CD4-positive, alpha-beta T cell (primary cell): ENCODE measurements at regions not wholly inside any gene's neighbourhood (a gene's known extent, or its start where the extent isn't known, plus 50 kb on each side); places are given as distances from the start of the nearest gene placed in this dataset.

Experiments
- ATAC-seq: fragments of 200-7000 bp; cut with Tn5 transposase; one replicate; pipeline ENCODE4 v1.10.0; 2022; ENCODE audit warnings: mild to moderate bottlenecking; ENCODE audit not compliant: poor library complexity
- CTCF ChIA-PET: fragments of 350-600 bp; sonication (Branson Sonifier 250); formaldehyde crosslinking; loops from one replicate; lab custom pipeline; 2021; ENCODE audit warnings: antibody characterized with exemption, inconsistent platforms; lab: Charles Lee
- POLR2A ChIA-PET: fragments of 350-600 bp; sonication (Branson Sonifier 250); formaldehyde crosslinking; loops from one replicate; lab custom pipeline; 2021; ENCODE audit warnings: antibody characterized with exemption, inconsistent platforms; lab: Charles Lee
- DNase-seq, 14 experiments: peaks; one replicate each; pipeline ENCODE4 v3.0.0-alpha.2; 2013 to 2020; ENCODE audit warnings: mixed read lengths in 2 of 14
- H3K27ac ChIP-seq, 2 donors: one replicate each; pipeline versions ENCODE4 v1.5.1 to v1.7.0; 2013; ENCODE audit warnings: low read length in 2 of 2, low read depth in 1 of 2, mild to moderate bottlenecking in 1 of 2
- H3K27me3 ChIP-seq, 2 experiments: 1 replicate in 1 of 2; 2 replicates in 1 of 2; pipeline versions ENCODE4 v1.6.1 to v1.7.0; 2013; ENCODE audit warnings: low read length in 2 of 2, control low read depth in 1 of 2, mild to moderate bottlenecking in 1 of 2, moderate library complexity in 1 of 2; ENCODE audit not compliant: insufficient read depth in 2 of 2, control insufficient read depth in 1 of 2
- H3K36me3 ChIP-seq: one replicate; pipeline ENCODE4 v1.6.1; 2013; ENCODE audit warnings: low read length, control low read depth; ENCODE audit not compliant: insufficient read depth
- H3K4me1 ChIP-seq: one replicate; pipeline ENCODE4 v1.6.1; 2013; ENCODE audit warnings: low read length, control low read depth; ENCODE audit not compliant: insufficient read depth
- H3K4me3 ChIP-seq: one replicate; pipeline ENCODE4 v1.5.1; 2013; ENCODE audit warnings: mild to moderate bottlenecking, low read length, moderate library complexity
- H3K9me3 ChIP-seq, 2 experiments: 1 replicate in 1 of 2; 2 replicates in 1 of 2; pipeline versions ENCODE4 v1.6.1 to v1.7.0; 2013; ENCODE audit warnings: low read length in 2 of 2, mild to moderate bottlenecking in 2 of 2, control low read depth in 1 of 2, moderate library complexity in 1 of 2; ENCODE audit not compliant: control insufficient read depth in 1 of 2, insufficient read depth in 1 of 2
- H3K27ac Mint-ChIP-seq: one replicate; pipeline ENCODE4 v1.8.0; 2020; ENCODE audit warnings: mixed read lengths
- H3K27me3 Mint-ChIP-seq: one replicate; pipeline ENCODE4 v1.8.0; 2021; ENCODE audit warnings: mixed read lengths
- H3K36me3 Mint-ChIP-seq: one replicate; pipeline ENCODE4 v1.8.0; 2021; ENCODE audit warnings: low read depth, mixed read lengths
- H3K4me1 Mint-ChIP-seq: one replicate; pipeline ENCODE4 v1.8.0; 2021; ENCODE audit warnings: low read depth, mixed read lengths
- H3K4me3 Mint-ChIP-seq: one replicate; pipeline ENCODE4 v1.8.0; 2020; ENCODE audit warnings: mild to moderate bottlenecking, mixed read lengths
- H3K9me3 Mint-ChIP-seq: one replicate; pipeline ENCODE4 v1.8.0; 2020; ENCODE audit warnings: mixed read lengths
- CTCF ChIP-seq: fragments of 200-600 bp; IDR thresholded peaks from one replicate; pipeline ENCODE4 v1.8.0; 2022; ENCODE audit warnings: antibody characterized with exemption, mild to moderate bottlenecking
- intact Hi-C, 2 experiments: fragments of 100-400 bp; cut with DNase I in 1 of 2; cut with micrococcal nuclease in 1 of 2; formaldehyde crosslinking; loops; one replicate each; pipeline versions ENCODE4 v1.15.1 to v1.9.0; 2023 to 2025; cut with DNase I, micrococcal nuclease

GRCh38 chrX:34563061-34563460 lies 94.0 kb downstream of the TMEM47 start:
- intact Hi-C loops = no loop called here
- Histone ChIP-seq H3K4me3 (no peak overlapping the region), H3K4me1 (no peaks in the 10 kb centered on the region), H3K9me3 (no peaks in the 10 kb centered on the region), H3K36me3 (no peaks in the 10 kb centered on the region), H3K27me3 (no peaks in the 10 kb centered on the region), H3K27ac (no peak overlapping the region)
- Mint-ChIP-seq H3K36me3 (no peaks in the 10 kb centered on the region), H3K27me3 (no peaks in the 10 kb centered on the region), H3K4me3 (no peak overlapping the region), H3K4me1 (no peaks in the 10 kb centered on the region), H3K27ac (no peak overlapping the region), H3K9me3 (no peaks in the 10 kb centered on the region)
- DNase-seq (no peak), ATAC-seq (no peak)
- TF ChIP-seq CTCF = no peak
- CTCF ChIA-PET = no interaction called here
- POLR2A ChIA-PET = no interaction called here

GRCh38 chrX:34562006-34562405 lies 95.1 kb downstream of the TMEM47 start:
- Histone ChIP-seq H3K9me3 (no peaks in the 10 kb centered on the region), H3K27ac (no peak overlapping the region), H3K36me3 (no peaks in the 10 kb centered on the region), H3K4me1 (no peaks in the 10 kb centered on the region), H3K27me3 (no peaks in the 10 kb centered on the region), H3K4me3 (no peak overlapping the region)
- intact Hi-C loops = no loop called here
- Mint-ChIP-seq H3K36me3 (no peaks in the 10 kb centered on the region), H3K27ac (no peak overlapping the region), H3K4me3 (no peak overlapping the region), H3K9me3 (no peaks in the 10 kb centered on the region), H3K27me3 (no peaks in the 10 kb centered on the region), H3K4me1 (no peaks in the 10 kb centered on the region)
- DNase-seq (no peak), ATAC-seq (no peak)
- CTCF ChIA-PET = no interaction called here
- POLR2A ChIA-PET = no interaction called here
- TF ChIP-seq CTCF = no peak

GRCh38 chrX:34560180-34560579 lies 96.9 kb downstream of the TMEM47 start:
- H3K27ac Mint-ChIP-seq = no peak overlapping the region
- Histone ChIP-seq H3K4me1 (no peaks in the 10 kb centered on the region), H3K27ac (no peak overlapping the region), H3K9me3 (no peaks in the 10 kb centered on the region), H3K36me3 (no peaks in the 10 kb centered on the region), H3K4me3 (no peak overlapping the region), H3K27me3 (no peaks in the 10 kb centered on the region)
- POLR2A ChIA-PET = no interaction called here
- DNase-seq (no peak), ATAC-seq (no peak)
- TF ChIP-seq CTCF = no peak
- H3K4me1 Mint-ChIP-seq = no peaks in the 10 kb centered on the region
- no peaks in the 10 kb centered on the region for H3K27me3 Mint-ChIP-seq
- H3K36me3 Mint-ChIP-seq = no peaks in the 10 kb centered on the region
- intact Hi-C loops = no loop called here
- CTCF ChIA-PET = no interaction called here
- H3K9me3 Mint-ChIP-seq = no peaks in the 10 kb centered on the region
- no peak overlapping the region for H3K4me3 Mint-ChIP-seq
